ENCODE measurements at regions not wholly inside any gene's neighbourhood (a gene's known extent, or its start where the extent isn't known, plus 50 kb on each side); places are given as distances from the start of the nearest gene placed in this dataset.

DNA sequence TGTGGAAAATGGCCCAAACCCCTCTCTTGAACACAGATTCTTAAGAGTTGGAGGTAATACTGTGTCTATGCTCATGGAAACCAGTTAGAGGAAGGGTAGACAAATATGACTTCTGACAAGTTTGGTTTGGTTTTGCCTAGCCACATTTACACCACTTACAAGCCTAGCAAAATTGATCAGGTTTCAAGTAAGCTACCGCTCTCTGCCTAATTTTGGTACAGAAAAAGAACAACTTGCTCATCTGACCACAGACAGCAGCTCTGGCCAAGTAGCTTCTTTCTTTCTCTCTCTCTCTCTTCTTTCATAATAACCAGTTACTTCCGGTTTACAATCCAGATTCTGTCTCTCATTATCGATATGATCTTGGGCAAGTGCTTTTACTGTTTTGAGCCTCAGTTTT, 260.0 kb downstream of the GLUD2 start:
- TF ChIP-seq, protein P1, sequence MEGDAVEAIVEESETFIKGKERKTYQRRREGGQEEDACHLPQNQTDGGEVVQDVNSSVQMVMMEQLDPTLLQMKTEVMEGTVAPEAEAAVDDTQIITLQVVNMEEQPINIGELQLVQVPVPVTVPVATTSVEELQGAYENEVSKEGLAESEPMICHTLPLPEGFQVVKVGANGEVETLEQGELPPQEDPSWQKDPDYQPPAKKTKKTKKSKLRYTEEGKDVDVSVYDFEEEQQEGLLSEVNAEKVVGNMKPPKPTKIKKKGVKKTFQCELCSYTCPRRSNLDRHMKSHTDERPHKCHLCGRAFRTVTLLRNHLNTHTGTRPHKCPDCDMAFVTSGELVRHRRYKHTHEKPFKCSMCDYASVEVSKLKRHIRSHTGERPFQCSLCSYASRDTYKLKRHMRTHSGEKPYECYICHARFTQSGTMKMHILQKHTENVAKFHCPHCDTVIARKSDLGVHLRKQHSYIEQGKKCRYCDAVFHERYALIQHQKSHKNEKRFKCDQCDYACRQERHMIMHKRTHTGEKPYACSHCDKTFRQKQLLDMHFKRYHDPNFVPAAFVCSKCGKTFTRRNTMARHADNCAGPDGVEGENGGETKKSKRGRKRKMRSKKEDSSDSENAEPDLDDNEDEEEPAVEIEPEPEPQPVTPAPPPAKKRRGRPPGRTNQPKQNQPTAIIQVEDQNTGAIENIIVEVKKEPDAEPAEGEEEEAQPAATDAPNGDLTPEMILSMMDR (tag by site-specific recombination; IDR thresholded peaks at IDR 0.05): no peak
- no peak for TF ChIP-seq SP7 (tag by site-specific recombination; IDR thresholded peaks at IDR 0.05)
- TF ChIP-seq TCF7L2 (IDR thresholded peaks at IDR 0.05; ENCODE audit: borderline replicate concordance, low read depth, low read length): no peak
- TF ChIP-seq ZNF311 (tag by site-specific recombination; IDR thresholded peaks at IDR 0.05; ENCODE audit: borderline replicate concordance): no peak
- TF ChIP-seq, protein P2, sequence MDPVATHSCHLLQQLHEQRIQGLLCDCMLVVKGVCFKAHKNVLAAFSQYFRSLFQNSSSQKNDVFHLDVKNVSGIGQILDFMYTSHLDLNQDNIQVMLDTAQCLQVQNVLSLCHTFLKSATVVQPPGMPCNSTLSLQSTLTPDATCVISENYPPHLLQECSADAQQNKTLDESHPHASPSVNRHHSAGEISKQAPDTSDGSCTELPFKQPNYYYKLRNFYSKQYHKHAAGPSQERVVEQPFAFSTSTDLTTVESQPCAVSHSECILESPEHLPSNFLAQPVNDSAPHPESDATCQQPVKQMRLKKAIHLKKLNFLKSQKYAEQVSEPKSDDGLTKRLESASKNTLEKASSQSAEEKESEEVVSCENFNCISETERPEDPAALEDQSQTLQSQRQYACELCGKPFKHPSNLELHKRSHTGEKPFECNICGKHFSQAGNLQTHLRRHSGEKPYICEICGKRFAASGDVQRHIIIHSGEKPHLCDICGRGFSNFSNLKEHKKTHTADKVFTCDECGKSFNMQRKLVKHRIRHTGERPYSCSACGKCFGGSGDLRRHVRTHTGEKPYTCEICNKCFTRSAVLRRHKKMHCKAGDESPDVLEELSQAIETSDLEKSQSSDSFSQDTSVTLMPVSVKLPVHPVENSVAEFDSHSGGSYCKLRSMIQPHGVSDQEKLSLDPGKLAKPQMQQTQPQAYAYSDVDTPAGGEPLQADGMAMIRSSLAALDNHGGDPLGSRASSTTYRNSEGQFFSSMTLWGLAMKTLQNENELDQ (tag by site-specific recombination; IDR thresholded peaks at IDR 0.05; ENCODE audit: low read depth): no peak
